NCI-H2171 treated with DMSO at 0.1 percent for 48 hours (cell line): ENCODE measurements at regions not wholly inside any gene's neighbourhood (a gene's known extent, or its start where the extent isn't known, plus 50 kb on each side); places are given as distances from the start of the nearest gene placed in this dataset.

Source experiments
- DNase-seq: peaks from one replicate; lab custom pipeline; 2025; lab: John Stamatoyannopoulos, UW

GRCh38 chr3:124407260-124407659 is 323.0 kb upstream of the UMPS start:
- no peak for DNase-seq

- DNase-seq: no peak
Measured at GRCh38 chr3:124409650-124410275, 320.5 kb upstream of the UMPS start.

GRCh38 chr3:124410471-124410870 is 319.8 kb upstream of the UMPS start:
- no peak for DNase-seq

GRCh38 chr3:124411728-124412127 is 318.5 kb upstream of the UMPS start:
- DNase-seq: no peak

GRCh38 chr3:124412644-124413043 is 317.6 kb upstream of the UMPS start:
- no peak for DNase-seq

GRCh38 chr3:124413393-124413792 is 316.9 kb upstream of the UMPS start:
- DNase-seq: no peak

- no peak for DNase-seq
Measured at GRCh38 chr3:124413989-124414598, 316.2 kb upstream of the UMPS start.

GRCh38 chr3:124415446-124415960 is 314.7 kb upstream of the UMPS start:
- DNase-seq: no peak

- no peak for DNase-seq
Measured at GRCh38 chr3:124419303-124419702, 310.9 kb upstream of the UMPS start.

GRCh38 chr3:124420392-124420791 is 309.9 kb upstream of the UMPS start:
- no peak for DNase-seq

GRCh38 chr3:124422805-124423204 is 307.4 kb upstream of the UMPS start:
- DNase-seq: no peak

- DNase-seq: no peak
Measured at GRCh38 chr3:124424396-124424795, 305.9 kb upstream of the UMPS start.

GRCh38 chr3:124425972-124426371 is 304.3 kb upstream of the UMPS start:
- no peak for DNase-seq

GRCh38 chr3:124428372-124429128 is 301.7 kb upstream of the UMPS start:
- no peak for DNase-seq

GRCh38 chr3:124429129-124429815 is 301.0 kb upstream of the UMPS start:
- peak; percentile 93 for DNase-seq

GRCh38 chr3:124431331-124431994 is 298.8 kb upstream of the UMPS start:
- no peak for DNase-seq

GRCh38 chr3:124434176-124434575 is 296.1 kb upstream of the UMPS start:
- DNase-seq: no peak

GRCh38 chr3:124435467-124435866 is 294.8 kb upstream of the UMPS start:
- DNase-seq: no peak

GRCh38 chr3:124438813-124439212 is 291.4 kb upstream of the UMPS start:
- no peak for DNase-seq

- DNase-seq: no peak
Measured at GRCh38 chr3:124439603-124440002, 290.6 kb upstream of the UMPS start.

GRCh38 chr3:124441766-124442165 is 288.5 kb upstream of the UMPS start:
- no peak for DNase-seq

- DNase-seq: no peak
Measured at GRCh38 chr3:124442463-124442862, 287.8 kb upstream of the UMPS start.
